Sigmoid colon (tissue), 6 donors: ENCODE measurements at regions not wholly inside any gene's neighbourhood (a gene's known extent, or its start where the extent isn't known, plus 50 kb on each side); places are given as distances from the start of the nearest gene placed in this dataset.

ENCODE experiments used
- DNase-seq: peaks from one replicate; pipeline ENCODE4 v3.0.0-alpha.2; 2019
- H3K27ac ChIP-seq, 4 donors: fragments of 200-600 bp; sonication (generic); one replicate each; pipeline ENCODE4 v1.5.1; 2016 to 2019; ENCODE audit warnings: mild to moderate bottlenecking in 1 of 4
- H3K27me3 ChIP-seq, 3 donors: fragments of 200-600 bp; sonication (generic); one replicate each; pipeline ENCODE4 v1.5.1; 2019; ENCODE audit warnings: mild to moderate bottlenecking in 1 of 3
- H3K36me3 ChIP-seq, 4 donors: fragments of 200-600 bp; sonication (generic); one replicate each; pipeline ENCODE4 v1.5.1; 2016 to 2019
- H3K4me1 ChIP-seq, 4 donors: fragments of 200-600 bp; sonication (generic); one replicate each; pipeline ENCODE4 v1.5.1; 2017 to 2019
- H3K4me3 ChIP-seq, 4 donors: fragments of 200-600 bp; sonication (generic); one replicate each; pipeline ENCODE4 v1.5.1; 2017 to 2019; ENCODE audit warnings: mild to moderate bottlenecking in 2 of 4, moderate library complexity in 1 of 4
- H3K9me3 ChIP-seq, 4 donors: fragments of 200-600 bp in 3 of 4; sonication (generic) in 3 of 4; one replicate each; pipeline versions ENCODE4 v1.5.1 to v1.6.1; 2013 to 2019
- CTCF ChIP-seq, 4 experiments: fragments of 450-650 bp in 3 of 4; fragments of 200-600 bp in 1 of 4; IDR thresholded peaks; one replicate each; pipeline ENCODE4 v1.5.1; 2016 to 2019; ENCODE audit warnings: antibody characterized with exemption in 4 of 4, mild to moderate bottlenecking in 3 of 4, moderate library complexity in 2 of 4
- EP300 ChIP-seq, 4 donors: sonication (generic); formaldehyde crosslinking; IDR thresholded peaks; one replicate each; pipeline ENCODE4 v1.6.1; 2017; ENCODE audit warnings: antibody characterized with exemption in 4 of 4
- POLR2A ChIP-seq, 2 donors: fragments of 450-650 bp; IDR thresholded peaks; one replicate each; pipeline ENCODE4 v1.6.1; 2016; ENCODE audit warnings: antibody characterized with exemption in 2 of 2, mild to moderate bottlenecking in 2 of 2, moderate library complexity in 2 of 2
- POLR2AphosphoS5 ChIP-seq, 4 donors: sonication (generic); formaldehyde crosslinking; IDR thresholded peaks; one replicate each; pipeline ENCODE4 v1.6.1; 2017; ENCODE audit warnings: antibody characterized with exemption in 4 of 4
- WGBS, 2 donors: extraction: QIAGEN DNeasy Blood & Tissue Kit; methylation state at CpG; one replicate each; pipeline ENCODE4 v1.1.7; 2013; 5-methylcytosine and 5-hydroxymethylcytosine counted together
- intact Hi-C: fragments of 100-400 bp; cut with DNase I; formaldehyde crosslinking; loops from one replicate; pipeline ENCODE4 v1.15.1; 2023
- donor health status: healthy with polysubstance abuse.
- donor health status: healthy.

- Histone ChIP-seq H3K4me3 (no peak overlapping the region), H3K27me3 (peaks cover 0 to 17% (median 0%) of the 10 kb centered on the region in 3 donors), H3K27ac (no peak overlapping the region), H3K9me3 (no peaks in the 10 kb centered on the region), H3K36me3 (no peaks in the 10 kb centered on the region), H3K4me1 (peaks cover 0 to 9% (median 2%) of the 10 kb centered on the region in 4 donors)
- intact Hi-C loops, result no loop called here
- 82 to 86% methylated on average over 6 of the region's 6 CpGs for WGBS, 2 donors
- no peak for TF ChIP-seq POLR2AphosphoS5 (IDR thresholded peaks at IDR 0.05)
- TF ChIP-seq CTCF (IDR thresholded peaks at IDR 0.05), result no peak
- TF ChIP-seq EP300 (IDR thresholded peaks at IDR 0.05), result no peak
- TF ChIP-seq POLR2A (IDR thresholded peaks at IDR 0.05), result no peak
- no peak for DNase-seq
Observed at GRCh38 chr5:2133936-2134335, 251.2 kb upstream of the IRX4 start.

GRCh38 chr5:2133080-2133479, 250.4 kb upstream of the IRX4 start:
- no peak for DNase-seq
- intact Hi-C loops, result no loop called here
- no peak overlapping the region for H3K4me3 ChIP-seq
- TF ChIP-seq CTCF (IDR thresholded peaks at IDR 0.05), result no peak
- TF ChIP-seq EP300 (IDR thresholded peaks at IDR 0.05), result no peak
- TF ChIP-seq POLR2A (IDR thresholded peaks at IDR 0.05), result no peak
- no peak for TF ChIP-seq POLR2AphosphoS5 (IDR thresholded peaks at IDR 0.05)
- peaks cover 0 to 9% (median 2%) of the 10 kb centered on the region in 4 donors for H3K4me1 ChIP-seq
- no peaks in the 10 kb centered on the region for H3K9me3 ChIP-seq
- WGBS, 2 donors, result 64 to 65% methylated on average over 6 of the region's 6 CpGs
- H3K27me3 ChIP-seq, result peaks cover 0 to 23% (median 0%) of the 10 kb centered on the region in 3 donors
- H3K27ac ChIP-seq, result no peak overlapping the region
- H3K36me3 ChIP-seq, result no peaks in the 10 kb centered on the region

- TF ChIP-seq POLR2AphosphoS5 (IDR thresholded peaks at IDR 0.05) (no peak), CTCF (IDR thresholded peaks at IDR 0.05) (no peak), POLR2A (IDR thresholded peaks at IDR 0.05) (no peak), EP300 (IDR thresholded peaks at IDR 0.05) (no peak)
- H3K27ac ChIP-seq, result no peak overlapping the region
- DNase-seq, result no peak
- no peak overlapping the region for H3K4me3 ChIP-seq
- peaks cover 0 to 23% (median 0%) of the 10 kb centered on the region in 3 donors for H3K27me3 ChIP-seq
- intact Hi-C loops, result no loop called here
- H3K4me1 ChIP-seq, result peaks cover 0 to 9% (median 2%) of the 10 kb centered on the region in 4 donors
- H3K9me3 ChIP-seq, result no peaks in the 10 kb centered on the region
- WGBS, 2 donors, result 87 to 88% methylated on average over 20 of the region's 20 CpGs
- no peaks in the 10 kb centered on the region for H3K36me3 ChIP-seq
Observed at GRCh38 chr5:2132497-2132847, 249.7 kb upstream of the IRX4 start.

- peaks cover 0 to 23% (median 0%) of the 10 kb centered on the region in 3 donors for H3K27me3 ChIP-seq
- intact Hi-C loops, result no loop called here
- peaks cover 0 to 9% (median 2%) of the 10 kb centered on the region in 4 donors for H3K4me1 ChIP-seq
- no peaks in the 10 kb centered on the region for H3K36me3 ChIP-seq
- 85 to 91% methylated on average over 33 of the region's 33 CpGs for WGBS, 2 donors
- no peak overlapping the region for H3K27ac ChIP-seq
- no peak overlapping the region for H3K4me3 ChIP-seq
- H3K9me3 ChIP-seq, result no peaks in the 10 kb centered on the region
- TF ChIP-seq POLR2AphosphoS5 (IDR thresholded peaks at IDR 0.05) (no peak), POLR2A (IDR thresholded peaks at IDR 0.05) (no peak), EP300 (IDR thresholded peaks at IDR 0.05) (no peak), CTCF (IDR thresholded peaks at IDR 0.05) (no peak)
- no peak for DNase-seq
Observed at GRCh38 chr5:2131826-2132496, 249.2 kb upstream of the IRX4 start.

GRCh38 chr5:2131196-2131595, 248.5 kb upstream of the IRX4 start:
- no peak overlapping the region for H3K27ac ChIP-seq
- H3K9me3 ChIP-seq, result no peaks in the 10 kb centered on the region
- peaks cover 0 to 9% (median 2%) of the 10 kb centered on the region in 4 donors for H3K4me1 ChIP-seq
- peaks cover 0 to 23% (median 0%) of the 10 kb centered on the region in 3 donors for H3K27me3 ChIP-seq
- DNase-seq, result no peak
- H3K4me3 ChIP-seq, result no peak overlapping the region
- no peaks in the 10 kb centered on the region for H3K36me3 ChIP-seq
- intact Hi-C loops, result no loop called here
- 80 to 87% methylated on average over 11 of the region's 11 CpGs for WGBS, 2 donors
- TF ChIP-seq POLR2AphosphoS5 (IDR thresholded peaks at IDR 0.05) (no peak), EP300 (IDR thresholded peaks at IDR 0.05) (no peak), CTCF (IDR thresholded peaks at IDR 0.05) (no peak), POLR2A (IDR thresholded peaks at IDR 0.05) (no peak)
